HG03354 (cell line): ENCODE measurements at regions not wholly inside any gene's neighbourhood (a gene's known extent, or its start where the extent isn't known, plus 50 kb on each side); places are given as distances from the start of the nearest gene placed in this dataset.
"Not testable (repeated sequence)": the region's sequence is repeated elsewhere in the genome, so short reads cannot be mapped to it uniquely, and the experiment has no call there.

Source experiments
- ATAC-seq: cut with Tn5 transposase; IDR thresholded peaks from one replicate; pipeline ENCODE4 v1.9.1; 2021; ENCODE audit warnings: mild to moderate bottlenecking; ENCODE audit not compliant: unreplicated experiment, poor library complexity, severe bottlenecking

- no peak for ATAC-seq
These were observed 198.7 kb upstream of the LHX8 start for GRCh38 chr1:74935446-74935845.

GRCh38 chr1:74937176-74937575 lies 197.0 kb upstream of the LHX8 start:
- no peak for ATAC-seq

GRCh38 chr1:74943046-74943445 lies 191.1 kb upstream of the LHX8 start:
- no peak for ATAC-seq

GRCh38 chr1:74946388-74946787 lies 187.8 kb upstream of the LHX8 start:
- no peak for ATAC-seq

GRCh38 chr1:74949348-74949747 lies 184.8 kb upstream of the LHX8 start:
- not testable (repeated sequence) for ATAC-seq

GRCh38 chr1:74951981-74952380 lies 182.2 kb upstream of the LHX8 start:
- not testable (repeated sequence) for ATAC-seq

- no peak for ATAC-seq
These were observed 181.4 kb upstream of the LHX8 start for GRCh38 chr1:74952786-74953185.

- ATAC-seq = no peak
These were observed 180.6 kb upstream of the LHX8 start for GRCh38 chr1:74953622-74954021.

- ATAC-seq = no peak
These were observed 171.1 kb upstream of the LHX8 start for GRCh38 chr1:74963120-74963519.

- ATAC-seq = no peak
These were observed 169.6 kb upstream of the LHX8 start for GRCh38 chr1:74964508-74965102.

GRCh38 chr1:74969566-74970135 lies 164.5 kb upstream of the LHX8 start:
- ATAC-seq = no peak

GRCh38 chr1:74971982-74972381 lies 162.2 kb upstream of the LHX8 start:
- ATAC-seq = no peak

GRCh38 chr1:74976491-74976890 lies 157.7 kb upstream of the LHX8 start:
- no peak for ATAC-seq

GRCh38 chr1:74992448-74992847 lies 141.7 kb upstream of the LHX8 start:
- not testable (repeated sequence) for ATAC-seq

- no peak for ATAC-seq
These were observed 138.4 kb upstream of the LHX8 start for GRCh38 chr1:74995821-74996220.

GRCh38 chr1:75010547-75010946 lies 123.6 kb upstream of the LHX8 start:
- ATAC-seq = no peak

GRCh38 chr1:75014250-75014649 lies 119.9 kb upstream of the LHX8 start:
- no peak for ATAC-seq

GRCh38 chr1:75023005-75023404 lies 111.2 kb upstream of the LHX8 start:
- no peak for ATAC-seq

- ATAC-seq = no peak
These were observed 99.8 kb upstream of the LHX8 start for GRCh38 chr1:75034376-75034775.

- ATAC-seq = no peak
These were observed 98.7 kb upstream of the LHX8 start for GRCh38 chr1:75035536-75035935.

- no peak for ATAC-seq
These were observed 81.0 kb upstream of the LHX8 start for GRCh38 chr1:75053207-75053606.

- ATAC-seq = no peak
These were observed 75.8 kb upstream of the LHX8 start for GRCh38 chr1:75058424-75058823.
